H54 (cell line): ENCODE measurements at regions not wholly inside any gene's neighbourhood (a gene's known extent, or its start where the extent isn't known, plus 50 kb on each side); places are given as distances from the start of the nearest gene placed in this dataset.

Experiments used
- DNase-seq: peaks from one replicate; pipeline ENCODE4 v3.0.0; 2011; ENCODE audit warnings: low spot score, mixed read lengths; ENCODE audit not compliant: insufficient read length
- FAIRE-seq: peaks from 3 replicates; lab custom pipeline; 2011; peaks lifted over from hg19 to GRCh38; lab: Jason Lieb, UNC
- POLR2A ChIP-seq: IDR thresholded peaks from 2 replicates; pipeline ENCODE4 v1.6.1; 2011; ENCODE audit warnings: low read depth, mild to moderate bottlenecking, low read length

- no peak for TF ChIP-seq POLR2A
- FAIRE-seq (no peak), DNase-seq (no peak)
These were observed 99.8 kb upstream of the KIF5B start for GRCh38 chr10:32156031-32156495.

GRCh38 chr10:32155075-32155516, 98.9 kb upstream of the KIF5B start:
- no peak for TF ChIP-seq POLR2A
- DNase-seq: no peak
- no peak for FAIRE-seq

- FAIRE-seq (no peak), DNase-seq (no peak)
- TF ChIP-seq POLR2A: no peak
These were observed 97.7 kb upstream of the KIF5B start for GRCh38 chr10:32153931-32154330.

GRCh38 chr10:32153252-32153651, 97.0 kb upstream of the KIF5B start:
- DNase-seq (no peak), FAIRE-seq (no peak)
- TF ChIP-seq POLR2A: no peak

GRCh38 chr10:32151871-32152270, 95.6 kb upstream of the KIF5B start:
- FAIRE-seq (no peak), DNase-seq (no peak)
- no peak for TF ChIP-seq POLR2A

- DNase-seq (no peak), FAIRE-seq (no peak)
- TF ChIP-seq POLR2A: no peak
These were observed 94.4 kb upstream of the KIF5B start for GRCh38 chr10:32150532-32151101.

GRCh38 chr10:32149252-32149955, 93.2 kb upstream of the KIF5B start:
- DNase-seq (peak; percentile 55), FAIRE-seq (peak; percentile 68)
- TF ChIP-seq POLR2A: no peak

- no peak for TF ChIP-seq POLR2A
- FAIRE-seq: no peak
- DNase-seq: no peak
These were observed 92.6 kb upstream of the KIF5B start for GRCh38 chr10:32148864-32149251.

GRCh38 chr10:32147730-32148129, 91.5 kb upstream of the KIF5B start:
- no peak for TF ChIP-seq POLR2A
- no peak for DNase-seq
- FAIRE-seq: no peak

- no peak for FAIRE-seq
- DNase-seq: no peak
- no peak for TF ChIP-seq POLR2A
These were observed 89.9 kb upstream of the KIF5B start for GRCh38 chr10:32146166-32146565.

GRCh38 chr10:32144817-32145688, 88.8 kb upstream of the KIF5B start:
- DNase-seq (no peak), FAIRE-seq (no peak)
- TF ChIP-seq POLR2A: no peak

GRCh38 chr10:32143302-32143847, 87.2 kb upstream of the KIF5B start:
- FAIRE-seq (no peak), DNase-seq (no peak)
- TF ChIP-seq POLR2A: no peak

- no peak for DNase-seq
- no peak for FAIRE-seq
- no peak for TF ChIP-seq POLR2A
These were observed 86.4 kb upstream of the KIF5B start for GRCh38 chr10:32142646-32143045.
